HEK293T (cell line): ENCODE measurements at regions not wholly inside any gene's neighbourhood (a gene's known extent, or its start where the extent isn't known, plus 50 kb on each side); places are given as distances from the start of the nearest gene placed in this dataset.

Source experiments
- ARNT ChIP-seq: fragments of 450-650 bp; IDR thresholded peaks from 2 replicates; pipeline ENCODE4 v1.6.1; 2017; ENCODE audit warnings: mild to moderate bottlenecking
- BHLHE40 ChIP-seq: fragments of 450-650 bp; IDR thresholded peaks from 2 replicates; pipeline ENCODE4 v1.6.1; 2016; ENCODE audit warnings: mild to moderate bottlenecking, moderate library complexity, borderline replicate concordance
- ELF4 ChIP-seq: fragments of 450-650 bp; IDR thresholded peaks from 2 replicates; pipeline ENCODE4 v1.6.1; 2017; ENCODE audit warnings: antibody characterized with exemption
- TARDBP ChIP-seq: fragments of 450-650 bp; IDR thresholded peaks from 2 replicates; pipeline ENCODE4 v1.6.1; 2016

DNA sequence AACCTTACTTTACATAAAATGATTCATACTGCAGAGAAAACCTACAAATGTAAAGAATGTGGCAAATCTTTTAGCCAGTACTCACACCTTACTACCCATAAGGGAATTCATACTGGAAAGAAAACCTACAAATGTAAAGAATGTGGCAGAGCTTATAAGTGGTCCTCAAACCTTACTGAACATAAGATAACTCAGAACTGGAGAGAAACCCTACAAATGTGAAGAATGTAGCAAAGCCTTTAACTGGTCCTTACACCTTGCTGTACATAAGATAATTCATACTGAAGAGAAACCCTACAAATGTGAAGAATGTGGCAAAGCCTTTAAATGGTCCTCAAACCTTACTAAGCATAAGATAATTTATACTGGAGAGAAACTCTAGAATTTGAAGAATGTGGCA, 90.1 kb downstream of the ZNF675 start:
- TF ChIP-seq BHLHE40: no peak
- no peak for TF ChIP-seq TARDBP
- no peak for TF ChIP-seq ARNT
- TF ChIP-seq ELF4: no peak
